ENCODE measurements at regions not wholly inside any gene's neighbourhood (a gene's known extent, or its start where the extent isn't known, plus 50 kb on each side); places are given as distances from the start of the nearest gene placed in this dataset.

DNA sequence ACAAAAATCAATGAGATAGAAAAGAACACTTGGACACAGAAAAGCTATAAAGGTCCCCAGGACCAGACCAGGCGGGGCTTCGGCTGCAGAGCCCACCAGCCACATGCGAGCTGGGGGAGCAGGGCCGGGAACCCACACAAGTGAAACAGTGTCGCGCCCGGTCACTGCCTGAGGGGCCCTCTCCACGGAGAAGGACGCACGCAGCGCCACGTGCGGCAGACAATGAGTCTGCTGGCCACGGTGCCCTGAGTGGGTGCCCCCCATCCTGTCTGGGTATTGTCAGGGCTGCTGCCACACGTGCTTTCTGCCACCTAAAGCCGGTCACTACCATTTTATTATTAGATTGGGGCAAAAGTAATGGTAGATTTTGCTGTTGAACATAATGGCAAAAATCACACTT lies 207.9 kb upstream of the HDAC4 start:
- DNase-seq = no peak

DNA sequence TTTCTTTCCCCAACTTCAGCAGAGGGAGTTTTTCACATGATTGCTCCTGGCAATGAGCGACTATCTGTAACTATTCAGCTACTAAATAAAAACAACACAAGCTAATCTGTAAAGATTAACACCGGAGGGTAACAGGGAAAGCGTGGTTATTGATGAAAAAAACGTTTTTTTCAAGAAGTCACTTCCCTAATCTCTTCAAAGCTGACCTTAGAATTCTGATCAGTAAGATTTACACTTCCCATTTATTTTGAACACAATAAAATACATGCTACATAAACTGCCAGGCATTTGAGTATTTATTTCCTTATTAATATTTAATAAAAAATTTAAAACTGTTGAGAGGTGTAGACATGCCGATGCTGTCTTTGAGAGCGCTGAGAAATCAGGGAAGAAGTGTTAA lies 207.4 kb upstream of the HDAC4 start:
- no peak for DNase-seq

DNA sequence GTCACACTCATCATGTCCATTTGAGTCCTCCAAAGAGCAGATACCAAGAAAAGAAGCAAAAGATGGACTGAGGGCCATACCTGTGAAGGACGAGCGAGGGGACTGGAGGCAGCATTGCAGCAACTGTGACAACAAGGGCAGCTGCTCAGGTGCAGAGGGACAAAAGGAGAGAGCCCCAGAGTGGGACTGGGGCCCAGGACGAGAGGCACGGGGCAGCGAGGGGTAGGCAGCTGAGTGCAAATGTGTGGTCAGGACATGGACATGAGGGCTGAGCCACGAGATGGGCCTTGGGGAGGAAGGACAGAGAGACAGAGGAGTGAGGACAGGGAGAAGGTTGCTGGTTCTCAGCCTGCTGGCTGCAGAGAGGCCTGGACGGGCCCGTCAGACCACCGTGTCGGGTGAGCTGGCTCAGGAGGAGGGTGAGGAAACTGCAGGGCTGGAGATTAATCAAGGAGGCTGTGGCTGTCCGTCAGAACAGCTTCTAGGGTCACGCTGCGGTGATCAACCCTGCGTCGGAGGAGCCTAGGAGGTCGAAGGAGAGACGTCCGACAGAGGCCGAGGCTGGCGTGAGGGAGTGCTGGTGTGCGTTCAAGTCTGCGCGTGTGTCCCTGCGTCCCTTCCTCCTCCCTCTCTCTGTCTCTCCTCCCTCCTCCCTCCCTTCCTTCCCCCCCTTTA lies 206.8 kb upstream of the HDAC4 start:
- DNase-seq = no peak

DNA sequence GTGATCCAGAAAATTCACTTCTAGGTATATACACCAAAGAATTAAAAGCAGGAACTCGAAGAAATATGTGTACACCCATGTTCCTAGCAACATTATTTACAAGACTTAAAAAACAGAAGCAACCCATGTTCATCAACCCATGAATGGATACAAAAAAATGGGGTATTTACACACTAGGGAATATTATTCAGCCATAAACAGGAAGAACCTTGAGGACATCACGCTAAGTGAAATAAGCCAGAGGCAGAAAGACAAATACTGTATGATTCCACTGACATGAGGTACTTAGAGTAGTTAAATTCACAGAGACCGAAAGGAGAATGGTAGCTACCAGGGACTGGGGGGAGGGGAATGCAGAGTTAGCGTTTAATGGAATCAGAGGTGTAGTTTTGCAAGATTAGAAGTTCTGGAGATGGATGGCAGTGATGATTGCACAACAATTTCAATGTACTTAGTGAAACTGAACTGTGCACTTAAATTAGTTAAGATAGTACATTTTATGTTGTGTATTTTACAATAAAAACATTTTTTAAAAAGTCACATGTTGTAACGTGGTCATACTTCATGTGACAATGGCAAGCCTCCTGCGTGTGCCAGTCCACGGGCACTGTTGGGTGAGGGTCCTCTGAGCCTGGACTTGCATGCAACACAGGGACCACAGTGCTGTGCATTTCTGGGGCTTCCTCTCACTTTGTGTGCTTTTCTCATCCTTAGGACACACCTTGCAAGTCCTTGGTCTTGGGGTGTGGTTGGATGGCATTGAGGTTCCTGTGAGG lies 206.1 kb upstream of the HDAC4 start:
- DNase-seq = no peak

DNA sequence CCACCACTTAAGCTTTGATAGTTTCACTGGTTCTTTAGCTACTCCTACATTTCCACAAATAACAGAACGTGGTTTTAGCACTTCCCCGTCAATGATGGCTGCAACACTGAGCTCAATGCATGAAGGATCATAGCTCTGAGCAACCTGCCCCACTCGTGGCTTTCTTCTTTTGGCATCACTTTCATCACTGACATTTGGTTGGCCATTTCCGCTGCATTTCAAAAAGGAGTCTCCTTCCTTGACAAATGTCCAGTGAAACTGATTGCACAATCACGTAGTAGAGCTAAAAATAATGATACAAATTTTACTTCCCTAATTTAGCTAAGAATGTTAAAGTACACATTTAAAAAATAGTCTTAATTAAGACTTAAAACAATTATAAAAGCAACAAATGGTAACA lies 205.2 kb upstream of the HDAC4 start:
- no peak for DNase-seq

DNA sequence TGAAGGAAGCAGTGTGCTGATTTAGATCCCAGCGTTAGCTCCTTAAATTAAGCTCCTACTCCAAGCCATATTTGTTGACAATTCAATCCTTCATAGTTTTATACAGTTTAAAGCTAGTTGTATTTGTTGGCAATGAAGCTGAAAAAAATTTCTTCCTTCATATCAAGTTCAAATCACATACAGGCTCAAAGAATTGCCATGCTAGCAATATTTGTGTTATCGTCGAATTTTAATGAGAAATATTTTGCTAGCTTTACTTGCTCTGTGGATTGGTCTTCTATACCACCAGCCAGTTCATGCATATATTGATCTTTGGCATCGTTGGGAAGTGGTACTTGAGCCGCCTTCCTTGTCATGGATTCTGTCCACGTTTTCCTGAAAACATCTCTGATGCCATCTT lies 204.6 kb upstream of the HDAC4 start:
- DNase-seq = no peak

DNA sequence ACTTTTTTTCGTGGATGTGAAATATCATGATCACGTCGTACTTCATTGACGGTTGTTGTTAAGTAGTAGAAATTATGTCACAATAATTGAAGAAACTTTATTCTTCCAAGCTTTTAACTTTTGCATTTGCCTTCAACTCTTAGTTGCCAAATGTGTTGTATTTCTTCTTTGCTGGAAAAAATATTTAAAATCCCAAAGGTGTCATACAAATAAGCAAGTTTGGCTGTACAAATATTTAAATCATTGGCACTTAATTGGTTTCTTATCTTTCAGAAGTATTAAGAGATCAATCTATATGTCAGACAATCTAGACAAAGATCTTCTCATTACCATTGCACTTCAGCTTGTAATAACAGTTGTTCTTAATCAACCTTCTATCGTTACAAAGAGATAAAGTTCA lies 204.0 kb upstream of the HDAC4 start:
- DNase-seq = no peak

DNA sequence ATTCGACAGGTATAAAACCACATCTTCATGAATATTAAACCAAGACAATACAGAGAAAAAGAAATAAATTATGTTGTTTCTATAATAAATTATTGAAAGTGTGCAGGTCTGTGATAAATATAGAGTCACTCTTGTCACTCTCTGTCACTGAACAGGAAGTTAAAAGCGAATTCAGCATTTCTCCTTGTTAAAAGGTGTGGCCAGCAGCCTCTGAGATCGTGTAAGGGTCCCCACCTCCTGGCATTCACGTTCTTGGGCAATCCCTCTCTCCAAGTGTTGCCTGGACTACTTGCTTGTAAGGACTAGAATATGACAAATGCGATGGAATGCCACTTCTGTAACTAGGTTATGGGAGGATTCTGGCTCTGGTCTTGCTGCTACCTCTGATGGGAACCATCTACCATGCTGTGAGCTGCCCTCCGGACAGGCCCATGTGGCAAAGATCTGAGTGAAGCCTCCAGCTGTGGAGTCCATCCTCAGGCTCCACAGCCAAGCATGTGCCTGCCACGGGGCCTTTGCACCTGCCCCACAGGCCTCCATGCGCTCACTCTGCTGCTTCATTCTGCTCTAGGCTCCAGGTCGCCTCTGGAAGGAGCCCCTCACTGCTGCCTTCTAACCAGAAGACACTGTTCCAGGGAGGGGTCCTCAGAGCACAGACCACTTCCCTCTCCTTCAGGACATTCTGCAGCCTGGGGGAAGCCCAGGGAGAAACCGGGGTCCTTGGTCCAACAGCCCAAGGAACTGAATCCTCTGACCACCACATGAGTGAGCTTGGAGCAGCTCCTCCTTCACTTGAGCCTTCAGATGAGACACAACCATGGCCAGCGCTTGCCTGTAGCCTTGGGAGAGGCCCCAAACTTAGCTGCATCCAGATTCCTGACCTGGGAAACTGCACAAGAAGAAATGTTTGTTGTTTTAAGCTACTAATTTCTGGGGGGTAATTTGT lies 202.9 kb upstream of the HDAC4 start:
- no peak for DNase-seq

DNA sequence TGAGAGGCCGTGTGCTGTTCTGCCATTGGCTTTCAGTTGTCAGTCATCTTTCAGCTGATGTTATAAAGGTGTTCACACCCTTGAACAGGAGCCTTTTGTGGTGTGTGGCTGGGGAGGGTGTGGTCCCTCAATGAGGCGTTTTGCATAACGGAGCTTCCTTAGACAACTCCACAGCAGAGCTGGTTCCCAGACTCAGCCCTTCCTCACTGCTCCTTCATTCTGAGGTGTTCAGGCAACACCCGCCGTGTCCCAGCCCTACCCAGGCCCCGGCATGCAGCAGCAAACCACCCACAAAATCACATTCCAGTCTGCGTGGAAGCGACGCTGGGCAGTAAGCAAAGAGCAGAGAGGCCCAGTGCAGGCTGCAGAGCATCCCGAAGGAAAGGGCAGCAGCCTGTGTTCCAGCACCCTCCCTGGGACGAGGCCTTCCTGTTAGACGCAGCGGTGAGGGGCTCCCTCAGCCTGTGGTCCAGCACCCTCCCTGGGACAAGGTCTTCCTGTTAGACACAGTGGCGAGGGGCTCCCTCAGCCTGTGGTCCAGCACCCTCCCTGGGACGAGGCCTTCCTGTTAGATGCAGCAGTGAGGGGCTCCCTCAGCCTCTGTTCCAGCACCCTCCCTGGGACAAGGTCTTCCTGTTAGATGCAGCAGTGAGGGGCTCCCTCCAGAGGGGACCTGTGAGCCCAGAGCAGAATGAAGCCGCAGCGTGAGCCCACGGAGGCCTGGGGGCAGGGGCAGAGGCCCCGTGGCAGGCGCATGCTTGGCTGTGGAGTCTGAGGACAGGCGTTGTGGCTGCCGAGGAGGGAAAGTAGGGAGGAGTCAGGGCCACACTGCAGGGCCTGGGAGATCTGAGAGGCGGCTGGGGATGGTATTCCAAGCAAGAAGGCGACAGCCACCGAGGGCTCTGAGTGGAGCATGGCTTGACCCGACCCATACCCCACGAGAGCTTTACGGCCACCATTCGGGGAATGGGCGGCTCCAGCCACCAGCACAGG lies 201.8 kb upstream of the HDAC4 start:
- DNase-seq = no peak

DNA sequence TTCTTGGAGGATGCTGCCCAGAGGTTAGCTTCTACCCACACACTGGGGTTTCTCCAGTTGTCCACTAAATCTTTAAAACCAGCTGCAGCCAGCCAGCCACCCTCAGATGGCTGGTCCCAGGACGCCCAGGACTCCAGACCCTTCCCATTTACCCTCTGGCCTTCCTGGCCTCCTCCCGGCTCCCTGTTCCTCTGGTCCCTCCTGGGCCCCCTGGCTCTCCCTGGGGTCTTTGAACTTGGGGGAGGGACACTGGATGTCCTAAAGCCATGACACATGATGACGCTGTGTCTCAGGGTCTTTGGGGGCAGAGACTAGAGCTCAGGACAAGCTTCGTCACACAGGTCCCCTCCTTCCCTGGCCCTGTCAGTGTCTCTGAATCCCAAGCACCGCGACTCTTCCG lies 201.1 kb upstream of the HDAC4 start:
- DNase-seq = no peak

DNA sequence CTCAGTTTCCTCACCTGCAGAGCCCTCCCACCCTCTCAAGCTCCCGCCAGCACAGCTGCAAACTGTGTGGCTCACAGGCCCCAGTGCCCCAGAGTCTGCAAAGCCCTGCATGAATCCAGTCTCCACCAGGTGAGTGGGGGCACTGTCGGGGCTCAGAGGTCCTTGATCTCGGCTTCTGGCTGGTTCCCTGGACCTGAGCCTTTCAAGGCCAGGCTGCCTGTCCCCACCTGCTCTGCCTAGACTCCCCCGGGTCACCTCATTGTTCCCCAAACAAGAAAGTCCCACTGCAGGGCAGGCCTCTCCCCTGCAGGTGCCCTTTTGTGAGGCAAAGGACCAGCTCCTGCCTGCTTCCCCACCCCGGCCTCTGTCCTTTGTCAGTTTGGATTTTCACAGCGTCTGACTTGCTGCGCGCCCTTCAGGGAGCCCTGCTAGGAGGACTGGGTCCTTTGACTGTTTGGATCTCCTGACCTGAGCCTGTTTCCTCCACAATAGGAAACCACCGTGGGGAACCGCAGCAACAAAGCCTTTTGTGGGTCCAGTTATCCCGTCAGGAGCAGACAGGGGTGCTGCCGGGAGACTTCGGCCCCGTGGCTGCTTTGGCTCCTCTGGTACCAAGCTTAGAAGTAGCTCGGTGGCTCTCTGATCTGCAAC lies 200.5 kb upstream of the HDAC4 start:
- DNase-seq = no peak

DNA sequence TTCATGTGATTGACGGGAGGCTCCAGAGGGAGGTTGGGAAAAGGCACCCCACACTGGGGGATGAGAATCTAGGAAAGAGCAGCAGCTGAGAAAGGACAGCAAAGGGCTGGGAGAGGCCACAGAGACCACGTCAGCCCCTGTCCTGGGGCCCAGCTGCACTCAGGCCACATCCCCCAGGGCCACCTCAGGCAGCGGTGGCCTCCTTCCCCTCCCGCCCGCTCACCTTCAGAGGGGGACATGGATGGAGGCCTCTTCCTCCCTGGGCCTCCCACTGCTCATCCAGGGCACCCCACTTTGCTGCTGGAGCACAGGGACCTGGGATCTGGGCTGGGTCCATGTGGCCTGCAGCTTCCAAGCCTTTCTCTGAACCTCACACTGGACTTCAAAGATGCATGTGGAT lies 199.8 kb upstream of the HDAC4 start:
- no peak for DNase-seq

DNA sequence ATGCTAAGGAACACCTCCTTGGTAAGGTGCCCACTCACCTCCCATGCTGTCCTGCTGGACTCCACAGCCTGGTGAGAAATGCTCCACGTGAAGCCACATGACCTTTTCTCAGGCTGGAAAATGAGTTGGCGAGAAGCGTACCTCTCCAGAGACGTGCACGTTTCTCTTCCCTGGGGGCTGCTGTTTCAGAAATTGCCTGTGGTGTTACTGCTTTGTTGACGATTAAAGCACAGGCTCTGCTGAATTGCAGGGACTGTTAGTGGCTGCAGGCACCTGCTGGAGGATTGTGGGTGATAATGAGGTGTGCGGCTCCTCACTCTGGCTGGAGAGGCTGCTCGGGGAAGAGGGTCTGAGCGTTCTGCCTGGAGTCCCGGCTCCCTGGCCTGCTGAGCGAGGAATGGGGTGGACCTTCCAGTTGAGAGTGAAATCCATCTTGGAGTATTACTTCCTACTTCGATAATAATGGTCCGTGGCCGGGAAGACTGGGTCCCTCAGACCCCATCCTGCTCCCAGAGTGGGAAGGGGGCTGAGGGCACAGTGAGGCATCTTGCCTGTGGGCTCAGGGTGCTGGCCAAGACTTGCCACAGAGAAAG lies 199.3 kb upstream of the HDAC4 start:
- no peak for DNase-seq

DNA sequence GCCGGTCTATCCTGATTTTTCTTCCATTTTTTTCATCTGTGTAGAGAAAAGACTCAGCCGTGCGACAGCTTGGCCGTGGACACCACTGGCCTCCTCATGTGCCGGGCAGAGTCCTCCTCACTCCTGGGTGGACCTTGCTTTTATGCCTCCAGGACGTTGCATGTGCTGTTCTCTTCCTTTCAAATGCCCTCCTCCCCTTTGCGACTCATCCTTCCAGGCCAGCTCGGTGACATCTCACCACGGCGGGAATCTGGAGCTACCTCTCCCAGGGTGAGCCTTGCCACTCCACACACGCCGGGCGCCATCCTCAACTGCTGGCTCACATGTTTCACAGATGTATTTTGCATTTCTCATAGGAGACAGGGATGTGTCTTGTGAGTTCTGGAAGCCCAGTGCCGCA lies 198.5 kb upstream of the HDAC4 start:
- no peak for DNase-seq

DNA sequence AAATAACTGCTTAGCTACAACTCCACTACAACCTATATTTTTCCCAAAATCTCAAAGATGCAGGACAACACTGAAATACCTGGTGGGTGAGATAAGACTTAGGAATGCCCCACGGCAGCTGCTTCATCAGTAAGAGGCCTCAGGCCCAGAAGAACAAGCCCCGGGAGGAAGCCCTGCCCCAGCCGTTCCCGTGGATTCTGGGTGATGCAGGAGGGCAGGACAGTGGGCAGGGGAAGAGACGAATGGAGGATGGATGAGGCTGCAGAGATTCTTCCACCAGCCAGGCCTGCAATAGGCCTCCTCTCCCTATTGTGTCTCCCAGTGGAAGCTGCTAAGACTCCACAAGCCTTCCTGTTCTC lies 197.9 kb upstream of the HDAC4 start:
- no peak for DNase-seq

DNA sequence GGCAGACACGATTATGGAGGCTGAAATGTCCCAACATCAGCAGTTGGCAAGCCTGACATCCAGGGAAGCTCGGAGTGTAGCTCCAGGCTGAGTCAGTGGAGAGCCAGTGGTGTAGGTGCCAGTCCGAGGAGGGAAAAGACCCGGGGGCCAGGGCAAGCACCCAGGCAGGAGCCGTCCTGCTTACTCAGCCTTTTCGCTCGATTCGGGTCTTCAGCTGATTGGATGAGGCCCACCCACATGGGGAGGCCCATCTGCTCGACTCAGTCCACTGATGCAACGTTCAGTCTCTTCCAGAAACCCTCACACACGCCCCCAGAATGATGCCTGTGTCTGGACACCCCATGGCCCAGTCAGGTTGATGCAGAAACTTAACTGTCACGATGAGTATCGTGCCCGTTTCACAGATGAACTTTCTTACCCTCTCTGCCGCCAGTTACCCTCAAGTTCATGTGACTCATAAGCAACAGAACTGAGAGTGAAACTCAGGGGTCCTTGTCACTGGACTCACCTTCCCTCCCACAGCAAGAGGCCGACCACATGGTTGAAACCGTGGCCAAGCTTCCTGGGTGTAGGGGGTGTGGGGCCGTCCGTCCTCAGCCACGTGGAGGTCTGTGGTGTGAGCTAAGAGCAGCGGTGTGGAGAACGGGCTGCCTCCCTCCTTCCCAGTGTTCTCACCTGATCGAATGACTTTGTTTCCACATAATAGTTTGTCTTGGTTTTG lies 197.4 kb upstream of the HDAC4 start:
- DNase-seq = no peak

DNA sequence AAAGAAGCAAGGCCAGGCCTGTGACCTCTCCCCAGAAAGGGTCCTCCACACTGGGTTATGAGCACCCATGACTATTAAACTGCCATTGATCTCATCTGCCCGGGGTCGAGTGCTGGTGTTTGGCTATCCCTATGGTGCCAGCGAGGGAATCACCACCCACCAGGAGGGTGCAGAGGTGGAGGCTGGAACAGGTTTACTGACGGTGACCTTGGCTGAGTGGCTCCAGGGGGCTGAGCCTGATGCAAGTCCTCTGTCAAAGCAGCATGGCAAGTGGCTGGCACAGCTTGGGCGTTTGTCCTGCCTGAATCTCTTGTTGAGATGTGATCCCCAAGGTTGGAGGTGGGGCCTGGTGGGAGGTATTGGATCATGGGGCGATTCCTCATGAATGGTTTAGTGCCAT lies 196.4 kb upstream of the HDAC4 start:
- DNase-seq = no peak

DNA sequence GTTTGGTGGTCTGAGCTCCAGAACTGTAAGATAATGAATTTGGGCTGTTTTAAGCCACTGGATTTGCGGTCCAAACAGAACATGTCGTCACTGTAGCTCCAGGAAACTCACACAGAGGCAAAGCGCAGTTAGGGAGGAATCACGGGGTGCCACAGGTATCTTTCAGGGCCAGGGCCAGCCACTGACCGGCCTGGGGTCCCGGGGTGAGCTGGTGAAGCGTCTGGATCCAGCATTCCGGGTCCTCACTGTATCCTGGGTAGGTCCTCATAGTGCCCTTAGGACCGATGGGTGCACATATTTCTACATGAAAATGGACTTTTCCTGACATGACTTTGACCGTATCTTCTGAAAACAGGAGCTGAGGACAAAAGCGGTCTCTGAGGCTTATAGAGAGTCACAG lies 196.0 kb upstream of the HDAC4 start:
- DNase-seq = no peak

DNA sequence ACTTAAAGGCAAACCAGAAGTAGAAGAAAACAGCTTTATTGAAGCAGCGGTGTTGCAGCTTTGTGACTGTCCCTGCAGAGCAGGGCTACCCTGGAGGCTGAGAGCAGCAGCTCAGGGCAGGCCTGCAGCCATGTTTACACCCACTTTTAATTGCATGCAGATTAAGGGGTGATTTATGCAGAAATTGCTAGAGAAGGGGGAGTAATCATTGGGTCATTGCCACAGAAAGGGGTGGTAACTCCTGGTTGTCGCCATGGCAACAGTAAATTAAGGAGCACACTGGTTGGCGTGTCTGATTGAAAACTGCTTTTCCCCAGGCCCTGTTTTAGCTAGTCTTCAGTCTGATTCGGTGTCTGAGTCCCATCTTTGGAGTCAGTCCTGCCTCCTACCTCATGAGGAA lies 195.4 kb upstream of the HDAC4 start:
- no peak for DNase-seq

DNA sequence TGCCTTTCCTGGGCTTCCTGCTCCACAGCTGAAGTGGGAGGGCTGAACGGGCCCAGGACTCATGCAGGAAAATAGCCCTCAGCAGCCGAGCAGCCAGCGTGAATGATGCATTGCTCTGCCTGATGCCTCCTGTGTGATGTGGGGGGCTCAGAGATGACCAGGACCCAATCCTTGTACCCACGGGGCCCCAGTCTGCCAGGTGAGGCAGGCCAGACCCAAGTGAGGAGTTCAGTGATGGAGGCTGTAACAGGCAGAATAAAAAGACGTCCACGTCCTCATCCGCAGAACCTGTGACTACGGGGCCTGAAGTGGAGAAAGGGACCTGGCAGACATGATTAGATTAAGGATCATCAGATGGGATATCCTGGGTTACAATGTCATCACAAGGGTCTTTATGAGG lies 194.9 kb upstream of the HDAC4 start:
- DNase-seq = no peak
